SK-N-SH (cell line): ENCODE measurements at regions not wholly inside any gene's neighbourhood (a gene's known extent, or its start where the extent isn't known, plus 50 kb on each side); places are given as distances from the start of the nearest gene placed in this dataset.

ENCODE experiments used
- NRF1 ChIP-seq: IDR thresholded peaks from 2 replicates; pipeline ENCODE4 v1.6.1; 2012; ENCODE audit warnings: low read depth, mild to moderate bottlenecking, low read length
- TF ChIP-seq, protein P1 (sequence below): IDR thresholded peaks from 2 replicates; pipeline ENCODE4 v1.4.0; 2012; ENCODE audit warnings: low read depth
- TF ChIP-seq, protein P2 (sequence below): IDR thresholded peaks from 2 replicates; pipeline ENCODE4 v1.4.0; 2012; ENCODE audit warnings: low read depth, borderline replicate concordance

DNA sequence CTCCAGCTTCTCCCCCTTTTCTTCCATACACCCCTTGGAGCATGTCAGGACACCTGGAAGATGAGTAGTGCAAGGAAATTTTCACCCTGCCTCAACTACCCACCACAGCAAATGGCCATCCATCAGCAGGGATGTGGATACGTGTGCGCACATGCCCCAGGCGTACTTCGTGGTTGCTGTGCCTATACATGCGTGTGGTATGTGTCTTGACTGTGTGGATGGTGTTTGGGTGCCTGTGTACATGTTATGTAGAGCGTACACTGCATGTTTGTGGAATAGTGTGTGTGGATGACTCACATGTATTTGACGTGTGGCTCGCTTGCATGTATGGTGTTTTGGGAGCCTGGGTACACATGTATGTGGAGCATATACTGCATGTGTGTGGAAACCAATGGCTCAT lies 158.5 kb downstream of the RRAGC start:
- TF ChIP-seq, protein P1, sequence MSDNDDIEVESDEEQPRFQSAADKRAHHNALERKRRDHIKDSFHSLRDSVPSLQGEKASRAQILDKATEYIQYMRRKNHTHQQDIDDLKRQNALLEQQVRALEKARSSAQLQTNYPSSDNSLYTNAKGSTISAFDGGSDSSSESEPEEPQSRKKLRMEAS, result no peak
- TF ChIP-seq, protein P2, sequence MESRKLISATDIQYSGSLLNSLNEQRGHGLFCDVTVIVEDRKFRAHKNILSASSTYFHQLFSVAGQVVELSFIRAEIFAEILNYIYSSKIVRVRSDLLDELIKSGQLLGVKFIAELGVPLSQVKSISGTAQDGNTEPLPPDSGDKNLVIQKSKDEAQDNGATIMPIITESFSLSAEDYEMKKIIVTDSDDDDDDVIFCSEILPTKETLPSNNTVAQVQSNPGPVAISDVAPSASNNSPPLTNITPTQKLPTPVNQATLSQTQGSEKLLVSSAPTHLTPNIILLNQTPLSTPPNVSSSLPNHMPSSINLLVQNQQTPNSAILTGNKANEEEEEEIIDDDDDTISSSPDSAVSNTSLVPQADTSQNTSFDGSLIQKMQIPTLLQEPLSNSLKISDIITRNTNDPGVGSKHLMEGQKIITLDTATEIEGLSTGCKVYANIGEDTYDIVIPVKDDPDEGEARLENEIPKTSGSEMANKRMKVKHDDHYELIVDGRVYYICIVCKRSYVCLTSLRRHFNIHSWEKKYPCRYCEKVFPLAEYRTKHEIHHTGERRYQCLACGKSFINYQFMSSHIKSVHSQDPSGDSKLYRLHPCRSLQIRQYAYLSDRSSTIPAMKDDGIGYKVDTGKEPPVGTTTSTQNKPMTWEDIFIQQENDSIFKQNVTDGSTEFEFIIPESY, result no peak
- no peak for TF ChIP-seq NRF1
